Activated CD4-positive, alpha-beta T cell treated with anti-CD3 and anti-CD28 coated beads, Interleukin-2, amount 50 U/mL, for 4 hours (primary cell): ENCODE measurements at regions not wholly inside any gene's neighbourhood (a gene's known extent, or its start where the extent isn't known, plus 50 kb on each side); places are given as distances from the start of the nearest gene placed in this dataset.

Source experiments
- DNase-seq, 2 experiments: peaks; one replicate each; pipeline ENCODE4 v3.0.0-alpha.2; 2020

- DNase-seq: no peak
Observed at GRCh38 chr12:41737423-41737822, 407.3 kb downstream of the GXYLT1 start.

DNA sequence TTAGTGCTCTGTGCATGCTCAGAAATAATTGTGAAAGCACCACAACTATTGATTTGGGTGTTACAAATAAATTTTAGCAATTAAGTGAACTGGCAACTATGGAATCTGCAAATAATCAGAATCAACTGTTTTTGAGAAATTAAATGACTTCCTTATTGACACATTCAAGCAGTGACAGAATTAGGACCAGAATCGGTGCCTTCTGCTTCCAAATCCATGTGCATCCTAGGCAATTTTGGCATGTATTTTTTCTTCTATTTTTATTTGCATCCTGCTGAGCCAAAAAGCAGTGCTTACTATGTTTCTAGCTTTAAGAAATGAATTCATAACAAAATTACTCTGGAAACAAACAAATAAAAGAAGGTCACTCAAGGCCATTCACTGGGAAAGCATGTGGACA lies 408.2 kb downstream of the GXYLT1 start:
- DNase-seq: no peak

- no peak for DNase-seq
Observed at GRCh38 chr12:41731691-41732090, 413.0 kb downstream of the GXYLT1 start.

GRCh38 chr12:41731061-41731460 lies 413.6 kb downstream of the GXYLT1 start:
- DNase-seq: no peak

GRCh38 chr12:41724216-41724615 lies 420.5 kb downstream of the GXYLT1 start:
- no peak for DNase-seq

GRCh38 chr12:41719214-41719613 lies 425.5 kb downstream of the GXYLT1 start:
- DNase-seq: no peak

- DNase-seq: no peak
Observed at GRCh38 chr12:41715256-41715655, 429.4 kb downstream of the GXYLT1 start.

GRCh38 chr12:41709463-41710285 lies 435.0 kb downstream of the GXYLT1 start:
- no peak for DNase-seq

DNA sequence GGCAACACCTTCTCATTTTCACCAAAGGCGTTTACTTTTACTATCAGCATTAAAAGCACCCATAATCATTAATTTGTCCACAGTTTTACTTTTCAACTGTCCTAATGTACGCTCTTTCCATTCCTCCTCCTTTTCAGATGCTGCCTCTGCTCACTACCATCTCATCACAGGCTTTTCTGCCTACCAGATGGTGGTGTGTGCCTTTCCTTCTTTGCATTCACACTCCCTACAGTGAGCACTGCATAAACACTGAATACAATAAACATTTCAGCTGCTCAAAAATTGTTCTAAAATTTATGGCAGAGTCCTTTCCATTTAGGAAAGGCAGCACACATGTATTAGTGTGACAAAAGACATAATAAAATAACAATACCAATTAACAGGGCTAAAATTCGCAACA lies 435.7 kb downstream of the GXYLT1 start:
- DNase-seq: no peak

- DNase-seq: no peak
Observed at GRCh38 chr12:41706376-41706775, 438.3 kb downstream of the GXYLT1 start.

- no peak for DNase-seq
Observed at GRCh38 chr12:41701943-41702601, 442.6 kb downstream of the GXYLT1 start.

GRCh38 chr12:41700940-41701339 lies 443.7 kb downstream of the GXYLT1 start:
- no peak for DNase-seq

DNA sequence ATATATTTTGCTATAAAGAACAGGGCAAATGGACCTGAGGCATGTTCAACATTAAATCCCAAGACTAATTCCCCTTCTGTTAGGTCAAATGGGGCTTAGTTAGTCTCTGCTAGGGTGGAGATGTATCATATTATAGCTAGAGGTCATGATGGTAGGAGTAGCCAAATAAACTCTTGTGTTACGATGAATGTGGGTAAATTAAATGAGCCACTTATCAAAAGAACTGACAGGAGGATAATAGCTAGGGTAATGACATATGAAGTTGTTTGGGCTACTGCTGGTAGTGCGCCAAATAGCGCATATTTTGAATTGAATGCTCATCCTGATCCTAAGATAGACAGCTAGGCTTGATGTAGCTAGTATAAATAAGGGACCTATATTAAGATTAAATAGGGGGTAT lies 445.0 kb downstream of the GXYLT1 start:
- DNase-seq: no peak

DNA sequence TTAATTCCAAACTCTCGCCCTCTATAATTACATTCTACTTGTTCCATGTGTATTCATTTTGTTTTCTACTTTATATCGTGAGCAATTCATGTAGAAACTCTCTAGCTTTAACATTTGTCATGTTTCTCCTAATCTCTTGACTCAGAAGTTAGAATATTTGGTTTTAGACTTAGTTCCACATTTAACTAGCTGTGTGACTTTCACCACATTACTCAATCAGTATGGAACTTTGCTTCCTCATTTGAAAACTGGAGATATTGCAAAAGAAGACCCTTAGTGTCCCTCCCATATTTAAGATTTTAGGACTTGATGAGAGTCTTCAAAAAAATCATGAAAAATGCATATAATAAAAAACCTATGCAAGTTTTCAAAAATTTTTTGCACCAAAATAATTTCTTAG lies 447.5 kb downstream of the GXYLT1 start:
- DNase-seq: no peak

DNA sequence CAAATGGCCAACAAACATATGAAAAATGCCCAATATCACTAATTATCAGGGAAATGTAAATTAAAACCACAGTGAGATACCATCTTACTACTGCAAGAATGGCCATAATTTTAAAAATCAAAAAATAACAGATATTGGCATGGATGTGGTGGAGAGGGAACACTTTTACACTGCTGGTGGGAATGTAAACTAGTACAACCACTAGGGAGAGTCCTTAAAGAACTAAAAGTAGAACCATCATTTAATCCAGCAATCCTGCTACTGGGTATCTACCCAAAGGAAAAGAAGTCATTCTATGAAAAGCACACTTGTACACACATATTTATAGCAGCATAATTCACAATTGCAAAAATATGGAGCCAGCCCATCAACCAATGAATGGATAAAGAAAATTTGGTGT lies 459.7 kb downstream of the GXYLT1 start:
- DNase-seq: no peak

DNA sequence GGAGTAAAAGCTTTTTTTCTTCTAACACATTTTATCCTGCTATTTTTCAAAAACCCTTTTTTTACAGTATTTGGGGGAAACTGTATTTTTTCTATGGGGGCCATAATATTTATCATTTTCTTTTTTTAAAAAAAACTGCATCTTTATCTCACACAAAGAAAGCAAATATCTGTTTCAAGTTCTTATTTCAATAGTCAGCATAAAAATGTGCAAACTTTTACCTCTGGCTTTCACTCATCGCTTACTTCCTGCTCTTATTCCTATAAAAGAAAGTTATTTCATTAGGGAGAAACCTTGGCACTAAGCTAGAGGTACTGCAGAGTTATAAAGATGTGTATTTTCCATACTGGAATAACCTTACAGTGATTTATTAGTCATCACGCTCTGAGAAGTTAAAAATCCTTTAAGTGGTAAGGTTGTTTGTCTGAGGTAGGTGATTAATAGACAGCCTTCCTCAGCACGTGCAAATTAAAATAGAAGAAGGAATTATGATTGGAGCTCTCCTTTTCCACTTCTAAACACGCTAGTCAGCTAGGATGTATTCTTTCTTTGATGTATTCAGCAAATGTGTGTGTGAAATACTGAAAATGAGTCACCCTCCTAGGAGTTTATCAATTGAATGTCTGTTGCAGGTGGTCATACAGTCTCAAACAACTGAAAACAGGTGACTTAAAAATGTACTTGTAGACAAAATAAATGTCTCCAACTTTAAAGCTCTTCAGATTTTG lies 461.0 kb downstream of the GXYLT1 start:
- DNase-seq: no peak

DNA sequence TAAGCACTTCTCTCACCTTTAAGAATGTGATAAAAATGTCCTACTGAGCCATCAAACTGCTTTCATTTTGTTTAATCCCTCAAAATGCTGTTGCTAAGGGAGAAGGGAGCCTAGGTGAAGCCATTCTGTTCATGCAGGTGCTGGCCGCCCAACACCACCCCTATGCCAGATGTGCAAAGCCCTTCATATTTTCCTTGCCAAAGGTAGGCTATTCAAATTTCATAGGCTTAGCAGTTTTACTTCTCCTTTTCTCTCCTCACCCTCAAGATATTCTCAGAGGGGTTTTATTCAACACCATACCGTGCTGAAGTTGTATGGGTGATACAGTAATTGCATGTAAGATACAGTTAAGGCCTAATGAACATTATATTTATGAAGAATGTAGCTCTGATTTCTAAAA lies 461.7 kb downstream of the GXYLT1 start:
- DNase-seq: no peak

GRCh38 chr12:41681898-41682297 lies 462.8 kb downstream of the GXYLT1 start:
- no peak for DNase-seq

DNA sequence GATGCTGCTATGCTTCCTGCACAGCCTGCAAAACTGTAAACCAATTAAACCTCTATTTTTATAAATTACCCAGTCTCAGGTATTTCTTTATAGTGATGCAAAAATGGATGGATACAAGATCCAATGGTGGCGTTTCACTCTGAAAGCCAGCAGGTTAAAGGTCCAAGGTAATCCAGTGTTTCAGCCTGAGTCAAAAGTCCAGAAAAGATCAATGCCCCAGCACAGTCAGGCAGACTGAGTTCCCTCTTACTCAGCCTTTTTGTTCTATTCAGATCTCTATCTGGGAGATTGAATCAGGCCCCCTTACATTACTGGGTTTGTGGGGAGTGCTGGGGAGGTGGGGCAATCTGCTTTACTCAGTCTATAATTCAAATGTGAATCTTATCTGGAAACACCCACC lies 464.5 kb downstream of the GXYLT1 start:
- no peak for DNase-seq

GRCh38 chr12:41663598-41664265 lies 475.6 kb downstream of the PDZRN4 start:
- DNase-seq: no peak

DNA sequence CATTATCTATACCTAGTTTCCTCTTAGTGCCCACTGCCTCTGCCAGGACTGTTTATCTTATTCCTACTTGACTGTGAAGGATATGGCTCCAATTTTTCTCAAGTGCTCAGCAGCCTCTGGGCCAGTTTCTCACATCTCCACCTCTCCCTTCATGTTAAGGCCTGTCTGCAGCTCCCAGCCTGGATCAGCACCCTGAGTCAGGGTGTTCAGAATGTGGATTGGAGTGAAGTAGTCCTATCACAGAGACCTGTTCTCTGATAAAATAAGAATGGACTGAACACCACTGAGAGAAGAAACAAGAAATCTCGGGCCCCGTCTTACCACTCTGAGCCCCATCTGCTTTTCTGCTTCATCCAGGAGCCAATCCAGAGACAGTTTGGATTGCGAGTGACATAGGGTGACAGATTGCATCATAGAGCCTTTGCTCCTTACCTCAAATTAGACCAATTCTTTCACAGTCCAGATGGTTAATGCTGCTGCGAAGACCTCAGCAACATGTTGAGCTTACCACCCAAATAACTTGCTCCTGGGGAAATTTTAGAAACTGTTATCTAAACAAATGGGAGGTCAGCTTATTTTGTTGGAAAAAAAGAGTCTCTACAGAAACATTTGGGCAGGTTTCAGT lies 473.1 kb downstream of the PDZRN4 start:
- no peak for DNase-seq

DNA sequence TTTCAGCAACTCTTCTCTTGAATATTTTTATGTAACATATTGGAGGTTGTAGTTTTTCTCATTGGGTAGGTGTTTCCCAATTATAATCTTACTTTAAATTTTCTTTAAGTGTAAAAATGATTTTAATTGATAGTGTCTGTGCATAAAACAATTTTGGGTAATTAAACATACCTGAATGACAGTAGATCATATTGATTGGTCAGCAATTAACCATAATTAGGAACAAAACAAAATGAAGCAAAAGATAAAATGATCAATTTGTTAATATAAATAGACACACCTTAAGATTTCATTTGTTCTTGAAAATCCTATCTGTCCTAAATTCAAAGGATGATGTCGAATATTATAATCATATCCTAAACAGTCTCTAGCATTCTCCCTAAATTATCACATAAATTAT lies 468.3 kb downstream of the PDZRN4 start:
- DNase-seq: no peak
